OCI-LY7 (cell line): ENCODE measurements at regions not wholly inside any gene's neighbourhood (a gene's known extent, or its start where the extent isn't known, plus 50 kb on each side); places are given as distances from the start of the nearest gene placed in this dataset.

Experiments used
- BruUV-seq: library from RNA; stranded (reverse); fragments of 400-500 nt; replicated peaks from 2 replicates; lab custom pipeline; 2021; lab: Mats Ljungman, UMichigan
- CTCF ChIA-PET: fragments of 300-600 bp; sonication (Branson Sonifier 250); formaldehyde crosslinking; loops from one replicate; lab custom pipeline; 2022; ENCODE audit warnings: antibody characterized with exemption; ENCODE audit not compliant: unreplicated experiment; lab: Charles Lee
- POLR2A ChIA-PET: fragments of 300-600 bp; sonication (Branson Sonifier 250); formaldehyde crosslinking; loops from one replicate; lab custom pipeline; 2022; ENCODE audit warnings: antibody characterized with exemption; lab: Charles Lee
- DNase-seq: peaks from one replicate; pipeline ENCODE4 v3.0.0-alpha.2; 2015; ENCODE audit warnings: low spot score
- H2AFZ ChIP-seq: fragments of 200-600 bp; sonication (generic), shearing (Covaris generic); 2 replicates; pipeline ENCODE4 v1.6.1; 2014; ENCODE audit warnings: mild to moderate bottlenecking, antibody characterized with exemption, low read length, moderate library complexity
- H3K27ac ChIP-seq: fragments of 200-600 bp; sonication (generic); 2 replicates; pipeline ENCODE4 v1.5.1; 2014; ENCODE audit warnings: mixed run types, low read depth, mild to moderate bottlenecking, moderate library complexity, low read length, inconsistent platforms; ENCODE audit not compliant: poor library complexity, severe bottlenecking
- H3K36me3 ChIP-seq: fragments of 200-600 bp; sonication (generic); 2 replicates; pipeline ENCODE4 v1.6.1; 2014; ENCODE audit warnings: mild to moderate bottlenecking, antibody characterized with exemption, low read length, moderate library complexity, mixed read lengths; ENCODE audit not compliant: insufficient read depth
- H3K4me1 ChIP-seq: fragments of 200-600 bp; sonication (generic); 2 replicates; pipeline ENCODE4 v1.5.1; 2014; ENCODE audit warnings: mild to moderate bottlenecking, low read length; ENCODE audit not compliant: insufficient read depth, poor library complexity, severe bottlenecking
- H3K4me2 ChIP-seq: fragments of 200-600 bp; sonication (generic); 2 replicates; pipeline ENCODE4 v1.6.1; 2014; ENCODE audit warnings: mild to moderate bottlenecking, low read length
- H3K4me3 ChIP-seq: fragments of 200-600 bp; sonication (generic); 2 replicates; pipeline ENCODE4 v1.5.1; 2014; ENCODE audit warnings: mild to moderate bottlenecking, low read depth, low read length; ENCODE audit not compliant: poor library complexity, severe bottlenecking
- H3K79me2 ChIP-seq: fragments of 200-600 bp; sonication (generic); 2 replicates; pipeline ENCODE4 v1.6.1; 2016; ENCODE audit warnings: low read depth, mild to moderate bottlenecking, low read length, moderate library complexity, mixed read lengths; ENCODE audit not compliant: insufficient read depth
- H3K9me2 ChIP-seq: fragments of 200-600 bp; sonication (generic); 2 replicates; pipeline ENCODE4 v1.6.1; 2016; ENCODE audit warnings: mild to moderate bottlenecking, low read length, mixed read lengths; ENCODE audit not compliant: insufficient read depth
- H3K9me3 ChIP-seq: fragments of 200-600 bp; sonication (generic); 2 replicates; pipeline ENCODE4 v1.6.1; 2014; ENCODE audit warnings: mild to moderate bottlenecking, mixed run types, low read length, mixed read lengths
- H4K20me1 ChIP-seq: fragments of 200-600 bp; sonication (generic); 2 replicates; pipeline ENCODE4 v1.6.1; 2014; ENCODE audit warnings: mild to moderate bottlenecking, antibody characterized with exemption, low read length, moderate library complexity, mixed read lengths; ENCODE audit not compliant: insufficient read depth
- CTCF ChIP-seq: fragments of 200-600 bp; sonication (generic); conservative IDR thresholded peaks from 2 replicates; pipeline ENCODE4 v1.5.1; 2014; ENCODE audit warnings: mild to moderate bottlenecking, antibody characterized with exemption, low read length, moderate library complexity, mixed read lengths
- EZH2phosphoT487 ChIP-seq: fragments of 200-600 bp; sonication (generic); IDR thresholded peaks from 2 replicates; pipeline ENCODE4 v1.6.1; 2018; ENCODE audit warnings: low read depth, borderline replicate concordance, mild to moderate bottlenecking, mixed run types, antibody characterized with exemption, low read length, moderate library complexity, mixed read lengths
- intact Hi-C: fragments of 100-400 bp; cut with micrococcal nuclease; formaldehyde crosslinking; loops from one replicate; pipeline ENCODE4 v1.10.0; 2022; ENCODE audit not compliant: unreplicated experiment

GRCh38 chr11:122509899-122510298 is 145.6 kb upstream of the UBASH3B start:
- Histone ChIP-seq H3K9me3 (no peaks in the 10 kb centered on the region), H3K4me2 (no peak overlapping the region), H3K4me1 (no peaks in the 10 kb centered on the region), H3K36me3 (no peaks in the 10 kb centered on the region), H3K9me2 (no peaks in the 10 kb centered on the region), H4K20me1 (no peaks in the 10 kb centered on the region), H3K79me2 (no peaks in the 10 kb centered on the region), H3K27ac (no peak overlapping the region), H3K4me3 (no peak overlapping the region), H2AFZ (no peak overlapping the region)
- POLR2A ChIA-PET: no interaction called here
- BruUV-seq: no TSS peak
- DNase-seq: no peak
- TF ChIP-seq EZH2phosphoT487: no peak
- no peak for TF ChIP-seq CTCF
- intact Hi-C loops: loop anchor here (5.0 kb wide), 1 partner anchor 853 kb away; no protein-coding TSS in a partner anchor
- CTCF ChIA-PET: no interaction called here

DNA sequence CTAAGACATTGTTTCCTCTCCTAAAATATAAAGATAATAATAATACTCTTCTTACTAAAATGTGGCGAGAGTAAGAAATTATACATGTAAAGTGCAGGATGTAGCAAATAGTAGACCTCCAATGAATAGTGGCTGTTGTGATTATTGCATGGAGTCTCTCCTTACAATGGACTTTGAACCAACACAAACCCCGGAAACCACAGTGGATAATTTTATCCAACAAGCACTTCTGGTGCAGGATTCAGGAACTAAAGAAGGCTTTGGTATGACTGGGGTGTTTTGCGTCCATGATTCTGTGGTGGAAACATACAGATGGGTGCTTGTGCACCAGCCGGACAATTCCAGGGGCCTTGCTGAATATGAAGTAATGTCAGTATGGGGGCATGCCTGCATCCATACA is 146.4 kb upstream of the UBASH3B start:
- TF ChIP-seq EZH2phosphoT487: no peak
- TF ChIP-seq CTCF: no peak
- Histone ChIP-seq H3K9me2 (no peaks in the 10 kb centered on the region), H3K4me3 (no peak overlapping the region), H3K27ac (no peak overlapping the region), H3K36me3 (no peaks in the 10 kb centered on the region), H3K4me2 (no peak overlapping the region), H3K9me3 (no peaks in the 10 kb centered on the region), H3K79me2 (no peaks in the 10 kb centered on the region), H3K4me1 (no peaks in the 10 kb centered on the region), H2AFZ (no peak overlapping the region), H4K20me1 (no peaks in the 10 kb centered on the region)
- BruUV-seq: no TSS peak
- intact Hi-C loops: loop anchor here (5.0 kb wide), 1 partner anchor 852 kb away; no protein-coding TSS in a partner anchor
- ChIA-PET CTCF (no interaction called here), POLR2A (no interaction called here)
- no peak for DNase-seq

DNA sequence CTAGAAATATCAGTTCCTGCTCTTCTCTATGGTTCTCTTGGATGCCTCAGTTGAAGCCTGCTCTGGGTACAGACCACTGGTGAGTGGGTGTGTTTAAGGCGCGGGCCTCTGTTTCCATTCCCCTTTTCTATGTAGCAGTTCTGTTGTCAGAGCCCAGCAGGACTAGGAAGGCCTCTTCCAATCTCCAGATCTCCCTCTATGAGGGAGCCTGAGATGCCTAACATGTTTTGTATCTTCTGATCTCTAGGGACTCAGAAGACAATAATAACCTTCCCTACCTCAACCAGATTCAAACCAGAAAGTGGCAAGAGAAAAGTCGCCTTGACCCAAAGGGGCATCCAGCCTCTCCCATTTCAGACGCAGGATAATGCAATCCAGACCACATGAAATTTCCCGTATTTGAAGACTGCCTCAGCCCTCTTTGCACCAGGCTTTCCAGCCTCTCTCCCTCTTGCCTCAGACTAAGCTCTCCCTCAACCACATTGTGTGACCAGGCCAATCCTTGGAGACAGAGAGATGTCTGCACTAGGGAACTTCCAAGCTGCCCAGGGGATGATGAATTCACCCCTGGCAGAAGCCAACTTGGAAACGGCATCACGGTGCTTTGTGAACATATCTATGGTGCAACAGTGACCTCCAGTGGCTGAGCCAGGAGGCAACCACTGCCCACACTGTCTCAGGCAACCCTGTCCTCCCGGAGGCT is 150.1 kb upstream of the UBASH3B start:
- intact Hi-C loops: loop anchor here (1.0 to 5.0 kb wide), 2 partner anchors 290 to 848 kb away; no protein-coding TSS in a partner anchor
- BruUV-seq: no TSS peak
- H3K9me2 ChIP-seq: no peaks in the 10 kb centered on the region
- ChIA-PET CTCF (no interaction called here), POLR2A (no interaction called here)
- no peaks in the 10 kb centered on the region for H3K4me1 ChIP-seq
- H3K4me2 ChIP-seq: no peak overlapping the region
- peak; percentile 85 for TF ChIP-seq CTCF
- TF ChIP-seq EZH2phosphoT487: no peak
- no peak overlapping the region for H3K4me3 ChIP-seq
- no peak overlapping the region for H2AFZ ChIP-seq
- H3K27ac ChIP-seq: no peak overlapping the region
- peak; percentile 46 for DNase-seq
- H3K36me3 ChIP-seq: no peaks in the 10 kb centered on the region
- H4K20me1 ChIP-seq: no peaks in the 10 kb centered on the region
- H3K79me2 ChIP-seq: no peaks in the 10 kb centered on the region
- no peaks in the 10 kb centered on the region for H3K9me3 ChIP-seq
